ENCODE measurements at regions not wholly inside any gene's neighbourhood (a gene's known extent, or its start where the extent isn't known, plus 50 kb on each side); places are given as distances from the start of the nearest gene placed in this dataset.
A peak's percentile ranks its signal among the peaks of the same experiment; 100 is the strongest.

- intact Hi-C loops (cut with DNase I): no loop called here
- DNase-seq (ENCODE audit: low spot score): no peak
- no peak for ATAC-seq
These were observed 222.0 kb upstream of the IL12A start for GRCh38 chr3:159766563-159767185.

GRCh38 chr3:159770998-159771397 lies 217.6 kb upstream of the IL12A start:
- no peak for ATAC-seq
- intact Hi-C loops (cut with DNase I): no loop called here
- no peak for DNase-seq (ENCODE audit: low spot score)

DNA sequence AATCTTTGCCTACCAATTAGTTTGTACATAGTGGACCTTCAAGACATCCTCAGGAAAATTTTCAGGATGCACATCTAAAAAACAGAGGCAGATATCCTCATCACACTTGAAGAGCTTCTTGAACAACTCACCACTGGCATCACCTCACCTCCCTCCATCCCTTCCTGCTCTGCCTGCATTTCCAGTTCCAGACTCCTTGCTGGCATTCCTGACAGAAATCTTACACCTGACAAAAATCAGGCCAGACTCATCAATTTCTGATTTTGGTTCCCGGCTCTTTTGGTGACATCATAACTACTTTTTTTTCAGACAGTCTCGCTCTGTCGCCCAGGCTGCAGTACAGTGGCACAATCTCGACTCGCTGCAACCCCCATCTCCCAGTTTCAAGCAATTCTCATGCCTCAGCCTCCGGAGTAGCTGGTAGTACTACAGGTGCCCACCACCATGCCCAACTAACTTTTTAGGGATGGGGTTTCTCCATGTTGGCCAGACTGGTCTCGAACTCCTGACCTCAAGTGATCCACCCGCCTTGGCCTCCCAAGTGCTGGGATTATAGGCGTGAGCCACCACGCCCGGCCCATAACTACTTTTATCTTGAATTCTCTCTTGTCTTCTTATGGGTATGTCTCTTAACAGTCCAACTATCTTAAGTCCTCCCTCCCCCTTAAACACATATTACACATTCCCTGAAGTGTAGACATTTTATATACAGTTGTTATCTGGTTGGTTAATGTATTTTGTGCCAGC lies 216.6 kb upstream of the IL12A start:
- intact Hi-C loops (cut with DNase I): no loop called here
- ATAC-seq (no peak), DNase-seq (ENCODE audit: low spot score) (no peak)

GRCh38 chr3:159773706-159774105 lies 214.9 kb upstream of the IL12A start:
- ATAC-seq: no peak
- no peak for DNase-seq (ENCODE audit: low spot score)
- intact Hi-C loops (cut with DNase I): no loop called here

GRCh38 chr3:159775372-159775961 lies 213.2 kb upstream of the IL12A start:
- ATAC-seq (peak; percentile 75), DNase-seq (ENCODE audit: low spot score) (no peak)
- intact Hi-C loops (cut with DNase I): no loop called here

- DNase-seq (ENCODE audit: low spot score) (no peak), ATAC-seq (no peak)
- intact Hi-C loops (cut with DNase I): no loop called here
These were observed 211.9 kb upstream of the IL12A start for GRCh38 chr3:159776779-159777178.

DNA sequence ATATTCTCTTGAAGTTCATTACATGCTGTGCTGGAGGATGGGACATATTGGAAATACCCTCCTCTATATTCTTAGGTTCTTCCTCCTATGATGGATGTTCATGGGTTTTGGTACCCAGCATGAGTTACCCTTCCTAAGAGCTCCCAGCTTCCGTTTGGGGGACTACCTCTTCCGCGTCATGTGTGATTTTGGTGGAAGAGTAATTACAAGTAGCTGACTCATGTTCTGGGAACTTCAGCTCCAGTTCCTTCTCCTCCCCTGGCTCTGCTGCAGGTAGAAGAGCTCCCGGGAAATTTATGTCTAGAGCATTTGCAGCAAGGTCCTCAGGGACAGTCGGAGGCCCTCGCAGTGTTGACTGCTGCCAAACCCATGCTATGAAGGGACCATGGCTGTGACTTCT lies 208.8 kb upstream of the IL12A start:
- intact Hi-C loops (cut with DNase I): no loop called here
- DNase-seq (ENCODE audit: low spot score) (no peak), ATAC-seq (no peak)

GRCh38 chr3:159781867-159782266 lies 206.8 kb upstream of the IL12A start:
- intact Hi-C loops (cut with DNase I): no loop called here
- ATAC-seq: no peak
- DNase-seq (ENCODE audit: low spot score): no peak

DNA sequence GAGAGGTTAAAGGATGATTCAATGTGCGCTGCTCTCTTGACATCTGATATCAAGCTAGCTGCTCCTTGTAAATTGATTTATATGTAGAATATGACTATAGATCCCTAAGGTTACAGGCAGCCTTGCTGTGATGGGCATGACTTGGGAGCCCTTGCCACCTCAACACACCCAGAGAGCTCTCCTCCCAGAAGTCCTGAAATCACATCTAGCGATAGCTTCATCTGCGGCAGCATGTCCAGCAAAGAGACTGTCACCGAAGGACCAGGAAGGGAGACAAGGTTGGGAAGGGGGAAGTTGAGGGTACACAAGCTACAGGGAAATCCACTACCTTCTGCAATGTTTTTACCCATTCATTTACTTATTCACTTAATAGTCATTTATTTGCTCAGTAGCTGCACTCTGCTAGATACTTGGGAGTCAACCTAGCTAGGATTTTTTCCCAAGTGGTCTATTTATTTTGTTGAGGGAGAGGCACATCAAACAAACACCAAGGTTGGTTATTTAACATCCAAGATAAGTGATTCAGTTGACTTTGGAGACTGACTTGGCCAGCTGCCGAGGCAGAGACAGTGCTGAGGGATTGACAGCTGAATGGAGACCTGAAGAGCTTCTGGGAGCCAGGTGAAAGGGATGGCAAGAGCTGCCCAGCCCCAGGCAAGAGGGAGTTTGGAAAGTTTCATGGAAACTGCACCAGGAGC lies 205.8 kb upstream of the IL12A start:
- ATAC-seq: no peak

GRCh38 chr3:159783780-159784742 lies 204.6 kb upstream of the IL12A start:
- ATAC-seq (no peak), DNase-seq (ENCODE audit: low spot score) (no peak)
- intact Hi-C loops (cut with DNase I): no loop called here

More for the DNA sequence above, 205.8 kb upstream of the IL12A start:
- no peak for DNase-seq (ENCODE audit: low spot score)
- intact Hi-C loops (cut with DNase I): no loop called here

DNA sequence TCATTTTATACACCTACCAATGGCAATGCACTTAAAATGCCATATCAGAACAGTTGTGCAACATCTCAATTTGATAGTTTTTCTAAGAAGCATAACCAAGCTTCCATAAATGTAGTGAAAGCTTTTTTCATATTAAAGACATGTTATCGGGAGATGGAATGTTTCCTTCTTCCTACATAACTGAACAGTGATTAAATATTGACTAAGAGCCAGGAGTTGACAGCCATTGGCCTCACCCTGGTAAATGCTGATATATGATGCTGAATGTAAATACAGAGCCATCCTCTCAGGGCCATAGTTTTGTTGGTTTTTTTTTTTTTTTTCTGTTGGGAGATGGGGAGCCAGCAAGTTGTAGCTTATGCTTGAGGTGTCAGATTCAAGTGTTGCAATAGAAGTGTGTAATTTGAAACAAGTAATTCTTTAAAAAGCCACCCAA lies 203.3 kb upstream of the IL12A start:
- DNase-seq (ENCODE audit: low spot score): no peak
- intact Hi-C loops (cut with DNase I): no loop called here
- ATAC-seq: no peak

DNA sequence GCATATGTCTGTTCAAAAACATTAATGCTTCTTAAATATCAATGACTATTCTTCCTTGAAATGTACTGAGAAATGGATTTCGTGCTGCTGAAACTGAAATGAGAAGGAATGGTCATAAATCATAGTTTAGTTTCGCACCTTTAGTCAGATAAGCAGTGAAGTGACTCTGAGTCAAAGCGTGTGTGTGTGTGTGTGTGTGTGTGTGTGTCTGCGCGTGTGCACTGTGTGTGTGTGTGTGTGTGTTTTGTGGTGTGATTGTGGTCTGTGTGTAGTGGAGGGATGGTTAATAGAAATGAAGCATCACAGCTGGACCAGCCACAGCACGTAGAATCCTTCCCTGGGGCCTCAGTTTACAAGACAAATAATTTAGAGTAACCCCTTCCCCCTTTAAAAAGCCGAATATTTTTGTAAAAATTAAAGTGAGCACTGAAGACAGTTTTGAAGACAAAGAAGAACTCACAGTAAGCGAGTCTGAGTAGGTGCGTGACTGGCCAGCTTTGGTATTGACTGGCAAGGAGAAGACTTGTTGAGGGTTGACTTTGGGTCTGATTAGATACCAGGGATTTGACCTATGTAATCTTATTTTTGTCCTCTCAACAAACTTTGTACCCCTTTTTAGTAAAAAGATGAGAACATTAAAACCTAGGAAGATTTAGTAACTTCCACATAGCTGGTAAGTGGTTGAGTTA lies 202.0 kb upstream of the IL12A start:
- intact Hi-C loops (cut with DNase I): no loop called here
- DNase-seq (ENCODE audit: low spot score) (no peak), ATAC-seq (no peak)

- no peak for ATAC-seq
- DNase-seq (ENCODE audit: low spot score): no peak
- intact Hi-C loops (cut with DNase I): no loop called here
These were observed 201.5 kb upstream of the IL12A start for GRCh38 chr3:159787178-159787574.

DNA sequence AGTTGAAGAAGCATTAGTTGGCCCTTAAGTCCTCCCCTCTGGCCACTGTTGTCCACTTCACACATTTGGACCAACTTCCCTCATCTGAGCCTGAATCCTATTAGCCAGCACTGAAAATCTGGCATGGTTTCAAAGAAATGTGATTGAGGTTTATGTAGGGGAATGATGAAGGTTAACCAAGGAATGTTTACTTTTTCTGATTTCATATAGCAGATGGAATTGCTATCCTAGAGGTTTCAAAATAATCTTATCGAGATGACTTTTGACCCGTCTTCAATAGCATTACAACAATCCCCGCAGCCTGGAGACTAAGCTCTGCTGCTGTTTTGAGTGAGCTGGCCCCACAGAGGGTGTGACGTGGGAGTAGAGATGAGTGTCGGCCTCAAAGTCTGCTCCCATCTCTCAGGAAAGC lies 200.8 kb upstream of the IL12A start:
- intact Hi-C loops (cut with DNase I): no loop called here
- no peak for ATAC-seq
- no peak for DNase-seq (ENCODE audit: low spot score)

- DNase-seq (ENCODE audit: low spot score) (no peak), ATAC-seq (no peak)
- intact Hi-C loops (cut with DNase I): no loop called here
These were observed 200.3 kb upstream of the IL12A start for GRCh38 chr3:159788291-159788690.

DNA sequence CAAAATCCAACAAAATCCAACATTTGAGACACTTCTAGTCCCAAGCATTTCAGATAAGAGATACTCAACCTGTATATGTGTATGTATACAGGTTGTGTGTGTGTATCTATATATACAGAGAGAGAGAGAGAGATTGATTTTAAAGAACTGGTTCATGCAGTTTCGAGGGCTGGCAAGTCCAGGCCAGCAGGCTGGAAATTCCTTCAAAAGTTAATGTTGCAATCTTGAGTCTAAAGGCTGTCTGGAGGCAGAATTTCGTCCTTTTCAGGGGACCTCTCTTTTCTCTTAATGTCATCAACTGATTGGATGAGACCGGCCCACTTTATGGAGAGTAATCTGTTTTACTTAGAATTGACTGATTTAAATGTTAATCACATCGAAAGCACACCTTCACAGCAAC lies 199.6 kb upstream of the IL12A start:
- intact Hi-C loops (cut with DNase I): no loop called here
- DNase-seq (ENCODE audit: low spot score) (no peak), ATAC-seq (no peak)

DNA sequence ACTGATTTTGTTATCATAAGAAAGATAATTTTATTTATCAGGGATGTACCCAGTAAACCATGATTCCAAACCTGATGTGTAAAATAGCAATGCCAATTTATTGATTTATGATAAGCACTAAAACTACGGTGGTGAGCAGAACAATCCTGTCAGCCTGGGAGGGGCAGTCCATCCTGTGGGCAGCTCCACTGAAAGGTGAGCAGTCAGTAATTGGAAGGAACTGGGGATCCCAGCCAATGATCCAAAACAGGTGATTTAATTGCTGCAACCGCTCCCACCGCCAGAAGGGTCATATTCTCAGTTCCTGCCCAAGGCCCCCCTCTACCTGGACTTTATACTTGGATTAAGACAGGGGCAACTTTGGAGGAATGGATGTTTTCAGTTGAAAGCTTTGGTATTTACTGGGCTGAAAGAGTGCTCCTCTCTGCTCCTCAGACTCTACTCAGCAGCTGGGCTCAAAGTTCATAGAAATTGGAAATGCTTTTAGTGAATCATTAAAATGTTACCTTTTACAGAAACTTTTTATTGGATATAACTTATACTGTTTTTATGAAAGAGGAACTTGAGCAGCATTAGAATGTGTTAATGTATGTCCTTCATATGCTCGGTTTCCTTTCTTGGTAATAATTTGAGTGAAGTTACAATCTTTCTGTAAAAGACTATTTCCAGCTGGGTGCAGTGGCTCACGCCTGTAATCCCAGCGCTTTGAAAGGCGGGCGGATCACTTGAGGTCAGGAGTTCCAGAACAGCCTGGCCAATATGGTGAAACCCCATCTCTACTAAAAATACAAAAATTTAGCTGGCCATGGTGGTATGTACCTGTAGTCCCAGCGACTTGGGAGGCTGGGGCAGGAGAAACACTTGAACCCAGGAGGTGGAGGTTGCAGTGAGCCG lies 198.6 kb upstream of the IL12A start:
- ATAC-seq: no peak
- intact Hi-C loops (cut with DNase I): no loop called here

More for the DNA sequence above, 198.6 kb upstream of the IL12A start:
- no peak for DNase-seq (ENCODE audit: low spot score)

Data from sciatic nerve (tissue), 2 donors.